IMR-90 (cell line): ENCODE measurements at regions not wholly inside any gene's neighbourhood (a gene's known extent, or its start where the extent isn't known, plus 50 kb on each side); places are given as distances from the start of the nearest gene placed in this dataset.

Source experiments
- ATAC-seq: fragments of 200-7000 bp; cut with Tn5 transposase; 2 replicates; pipeline ENCODE4 v1.9.1; 2020; ENCODE audit warnings: low read depth, mild to moderate bottlenecking, moderate library complexity
- BruUV-seq: library from RNA; stranded (reverse); fragments of 400-500 nt; replicated peaks from 2 replicates; lab custom pipeline; 2021; lab: Mats Ljungman, UMichigan
- CTCF ChIA-PET: fragments of 300-600 bp; formaldehyde crosslinking; extraction: SDS; loops from one replicate; lab custom pipeline; 2021; ENCODE audit warnings: antibody characterized with exemption; lab: Yijun Ruan, JAX
- POLR2A ChIA-PET: fragments of 300-600 bp; sonication (Branson Sonifier 250); formaldehyde crosslinking; loops from one replicate; lab custom pipeline; 2022; ENCODE audit warnings: antibody characterized with exemption; ENCODE audit not compliant: unreplicated experiment; lab: Charles Lee
- DNase-seq: peaks from one replicate; pipeline ENCODE4 v3.0.0; 2013
- H2AFZ ChIP-seq: replicated peaks from 2 replicates; pipeline ENCODE3; 2013; ENCODE audit warnings: low read length, mild to moderate bottlenecking; ENCODE audit not compliant: poor library complexity
- H2AK5ac ChIP-seq: 2 replicates; pipeline ENCODE4 v1.6.1; 2013; ENCODE audit warnings: low read depth, low read length, inconsistent platforms
- H2AK9ac ChIP-seq: replicated peaks from 2 replicates; pipeline ENCODE3; 2013; ENCODE audit warnings: mild to moderate bottlenecking, low read depth, low read length, moderate library complexity; ENCODE audit not compliant: poor library complexity
- H2BK120ac ChIP-seq: 2 replicates; pipeline ENCODE4 v1.6.1; 2013; ENCODE audit warnings: low read depth, low read length, inconsistent platforms
- H2BK15ac ChIP-seq: 3 replicates; pipeline ENCODE4 v1.6.1; 2013; ENCODE audit warnings: low read depth, low read length, inconsistent platforms
- H2BK20ac ChIP-seq: 2 replicates; pipeline ENCODE4 v1.6.1; 2013; ENCODE audit warnings: low read depth, mild to moderate bottlenecking, inconsistent platforms, low read length, moderate library complexity
- H2BK5ac ChIP-seq: 2 replicates; pipeline ENCODE4 v1.6.1; 2013; ENCODE audit warnings: mild to moderate bottlenecking, low read depth, low read length, inconsistent platforms; ENCODE audit not compliant: poor library complexity, severe bottlenecking
- H3K14ac ChIP-seq: replicated peaks from 2 replicates; pipeline ENCODE4 v1.6.1; 2013; ENCODE audit warnings: low read depth, low read length, inconsistent platforms
- H3K18ac ChIP-seq: 2 replicates; pipeline ENCODE4 v1.6.1; 2013; ENCODE audit warnings: low read depth, low read length, control low read depth
- H3K23ac ChIP-seq: 2 replicates; pipeline ENCODE4 v1.6.1; 2013; ENCODE audit warnings: low read depth, low read length, inconsistent platforms
- H3K27ac ChIP-seq: 2 replicates; pipeline ENCODE4 v1.5.1; 2013; ENCODE audit warnings: mild to moderate bottlenecking, control low read depth, low read length; ENCODE audit not compliant: insufficient read depth
- H3K27me3 ChIP-seq: 2 replicates; pipeline ENCODE4 v1.6.1; 2013; ENCODE audit warnings: low read length; ENCODE audit not compliant: control insufficient read depth, insufficient read depth
- H3K36me3 ChIP-seq: 2 replicates; pipeline ENCODE4 v1.6.1; 2013; ENCODE audit warnings: low read length, mixed read lengths; ENCODE audit not compliant: control insufficient read depth, insufficient read depth
- H3K4ac ChIP-seq: 2 replicates; pipeline ENCODE4 v1.6.1; 2013; ENCODE audit warnings: low read depth, low read length, inconsistent platforms
- H3K4me1 ChIP-seq: 2 replicates; pipeline ENCODE4 v1.6.1; 2013; ENCODE audit warnings: low read length, mixed read lengths; ENCODE audit not compliant: control insufficient read depth, insufficient read depth
- H3K4me2 ChIP-seq: 2 replicates; pipeline ENCODE4 v1.6.1; 2013; ENCODE audit warnings: low read depth, mild to moderate bottlenecking, control low read depth, low read length, moderate library complexity
- H3K4me3 ChIP-seq: 2 replicates; pipeline ENCODE4 v1.5.1; 2013; ENCODE audit warnings: low read depth, mild to moderate bottlenecking, control low read depth, low read length, moderate library complexity; ENCODE audit not compliant: insufficient read depth
- H3K56ac ChIP-seq: 2 replicates; pipeline ENCODE4 v1.6.1; 2013; ENCODE audit warnings: low read length, inconsistent platforms; ENCODE audit not compliant: insufficient read depth; ENCODE audit errors: extremely low read depth
- H3K79me1 ChIP-seq, 2 experiments: 2 replicates each; pipeline ENCODE4 v1.6.1; 2013; ENCODE audit warnings: low read length in 2 of 2, inconsistent platforms in 1 of 2, low read depth in 1 of 2
- H3K9ac ChIP-seq: 2 replicates; pipeline ENCODE4 v1.6.1; 2013; ENCODE audit warnings: low read depth, low read length, control low read depth
- H3K9me1 ChIP-seq: 2 replicates; pipeline ENCODE4 v1.6.1; 2013; ENCODE audit warnings: low read length, inconsistent platforms; ENCODE audit not compliant: insufficient read depth
- H3K9me3 ChIP-seq: 2 replicates; pipeline ENCODE4 v1.6.1; 2013; ENCODE audit warnings: low read length; ENCODE audit not compliant: control insufficient read depth, insufficient read depth
- H4K20me1 ChIP-seq: 2 replicates; pipeline ENCODE4 v1.6.1; 2013; ENCODE audit warnings: low read length, inconsistent platforms; ENCODE audit not compliant: insufficient read depth
- H4K5ac ChIP-seq: 2 replicates; pipeline ENCODE4 v1.6.1; 2013; ENCODE audit warnings: mild to moderate bottlenecking, low read depth, low read length, control low read depth
- H4K8ac ChIP-seq, 2 experiments: 2 replicates each; pipeline ENCODE4 v1.6.1; 2013; ENCODE audit warnings: low read depth in 2 of 2, low read length in 2 of 2, control low read depth in 1 of 2, inconsistent platforms in 1 of 2
- H4K91ac ChIP-seq: 2 replicates; pipeline ENCODE4 v1.6.1; 2013; ENCODE audit warnings: low read depth, low read length, inconsistent platforms; ENCODE audit not compliant: insufficient read depth
- BHLHE40 ChIP-seq: fragments of 150-350 bp; IDR thresholded peaks from 2 replicates; pipeline ENCODE4 v1.6.1; 2016; ENCODE audit warnings: mild to moderate bottlenecking, low read depth, low read length
- CEBPB ChIP-seq: IDR thresholded peaks from 2 replicates; pipeline ENCODE4 v1.6.1; 2012; ENCODE audit warnings: low read depth, low read length, improper control_type of control experiment
- CHD1 ChIP-seq: IDR thresholded peaks from 2 replicates; pipeline ENCODE4 v1.6.1; 2012; ENCODE audit warnings: low read depth, low read length, improper control_type of control experiment
- ELK1 ChIP-seq: fragments of 150-350 bp; IDR thresholded peaks from 2 replicates; pipeline ENCODE4 v1.6.1; 2016; ENCODE audit warnings: low read depth, mild to moderate bottlenecking, low read length, moderate library complexity, borderline replicate concordance
- FOS ChIP-seq: fragments of 150-350 bp; IDR thresholded peaks from 2 replicates; pipeline ENCODE4 v1.6.1; 2016; ENCODE audit warnings: low read depth, low read length
- MAFK ChIP-seq: IDR thresholded peaks from 2 replicates; pipeline ENCODE4 v1.6.1; 2012; ENCODE audit warnings: low read depth, low read length, improper control_type of control experiment
- MAZ ChIP-seq: IDR thresholded peaks from 2 replicates; pipeline ENCODE4 v1.6.1; 2012; ENCODE audit warnings: low read depth, mild to moderate bottlenecking, low read length, improper control_type of control experiment, moderate library complexity, borderline replicate concordance
- MXI1 ChIP-seq: IDR thresholded peaks from 2 replicates; pipeline ENCODE4 v1.6.1; 2012; ENCODE audit warnings: low read depth, mild to moderate bottlenecking, low read length, moderate library complexity, borderline replicate concordance
- NFE2L2 ChIP-seq: fragments of 150-350 bp; IDR thresholded peaks from 2 replicates; pipeline ENCODE4 v1.6.1; 2016; ENCODE audit warnings: low read depth, mild to moderate bottlenecking, low read length
- POLR2A ChIP-seq: IDR thresholded peaks from 2 replicates; pipeline ENCODE4 v1.6.1; 2012; ENCODE audit warnings: mild to moderate bottlenecking, low read depth, low read length
- RAD21 ChIP-seq: IDR thresholded peaks from 2 replicates; pipeline ENCODE4 v1.6.1; 2012; ENCODE audit warnings: low read length, improper control_type of control experiment
- RCOR1 ChIP-seq: IDR thresholded peaks from 2 replicates; pipeline ENCODE4 v1.6.1; 2012; ENCODE audit warnings: mild to moderate bottlenecking, low read length, improper control_type of control experiment; ENCODE audit not compliant: insufficient replicate concordance
- RFX5 ChIP-seq: IDR thresholded peaks from 2 replicates; pipeline ENCODE4 v1.8.0; 2012; ENCODE audit warnings: low read depth, mild to moderate bottlenecking, low read length, moderate library complexity
- SMC3 ChIP-seq: fragments of 150-350 bp; IDR thresholded peaks from 2 replicates; pipeline ENCODE4 v1.6.1; 2016; ENCODE audit warnings: low read depth, mild to moderate bottlenecking, antibody characterized with exemption, low read length, moderate library complexity
- WGBS, 2 experiments: methylation state at CpG; one replicate each; pipeline versions ENCODE4 v1.1.5 to v1.1.7; 2013; ENCODE audit warnings: missing lambda C conversion rate in 2 of 2; ENCODE audit not compliant: insufficient read length in 1 of 2; ENCODE audit errors: extremely low coverage in 2 of 2; 5-methylcytosine and 5-hydroxymethylcytosine counted together
- dilution Hi-C: fragments of 300-500 bp; cut with HindIII; formaldehyde crosslinking; loops from one replicate; pipeline ENCODE4 v1.14.3; 2018; ENCODE audit warnings: low sequenced_read_pairs; ENCODE audit not compliant: unreplicated experiment
- in situ Hi-C: fragments of 300-500 bp; cut with MboI; formaldehyde crosslinking; loops from 3 replicates; pipeline ENCODE4 v1.14.3; 2019; ENCODE audit warnings: low sequenced_read_pairs, inconsistent platforms, mixed read lengths
- intact Hi-C: fragments of 100-400 bp; cut with micrococcal nuclease; formaldehyde crosslinking; loops from 2 replicates; pipeline ENCODE4 v1.10.0; 2022
- TF ChIP-seq, protein P1 (sequence below): conservative IDR thresholded peaks from 2 replicates; pipeline ENCODE4 v1.5.1; 2012; ENCODE audit warnings: mild to moderate bottlenecking, low read depth, low read length, improper control_type of control experiment
- TF ChIP-seq, protein P2 (sequence below): fragments of 150-350 bp; IDR thresholded peaks from 2 replicates; pipeline ENCODE4 v1.6.1; 2017; ENCODE audit warnings: mild to moderate bottlenecking, antibody characterized with exemption, low read length, low read depth

GRCh38 chr13:48875047-48875446 lies 100.7 kb upstream of the FNDC3A start:
- H3K4me2 ChIP-seq = no peak overlapping the region
- no peak overlapping the region for H2AK5ac ChIP-seq
- H3K9me1 ChIP-seq = no peaks in the 10 kb centered on the region
- peaks cover 13% of the 10 kb centered on the region for H3K27me3 ChIP-seq
- no peaks in the 10 kb centered on the region for H4K20me1 ChIP-seq
- in situ Hi-C loops = no loop called here
- H2AFZ ChIP-seq = no peak overlapping the region
- H3K9me3 ChIP-seq = no peaks in the 10 kb centered on the region
- H3K14ac ChIP-seq = no peak overlapping the region
- CTCF ChIA-PET = no interaction called here
- intact Hi-C loops = no loop called here
- H3K4me1 ChIP-seq = peaks cover 2% of the 10 kb centered on the region
- no peak overlapping the region for H3K4me3 ChIP-seq
- no peak overlapping the region for H2BK120ac ChIP-seq
- ATAC-seq (no peak), DNase-seq (no peak)
- no peak overlapping the region for H3K9ac ChIP-seq
- no peak for TF ChIP-seq NFE2L2
- no peak for TF ChIP-seq RCOR1
- TF ChIP-seq, protein P1, sequence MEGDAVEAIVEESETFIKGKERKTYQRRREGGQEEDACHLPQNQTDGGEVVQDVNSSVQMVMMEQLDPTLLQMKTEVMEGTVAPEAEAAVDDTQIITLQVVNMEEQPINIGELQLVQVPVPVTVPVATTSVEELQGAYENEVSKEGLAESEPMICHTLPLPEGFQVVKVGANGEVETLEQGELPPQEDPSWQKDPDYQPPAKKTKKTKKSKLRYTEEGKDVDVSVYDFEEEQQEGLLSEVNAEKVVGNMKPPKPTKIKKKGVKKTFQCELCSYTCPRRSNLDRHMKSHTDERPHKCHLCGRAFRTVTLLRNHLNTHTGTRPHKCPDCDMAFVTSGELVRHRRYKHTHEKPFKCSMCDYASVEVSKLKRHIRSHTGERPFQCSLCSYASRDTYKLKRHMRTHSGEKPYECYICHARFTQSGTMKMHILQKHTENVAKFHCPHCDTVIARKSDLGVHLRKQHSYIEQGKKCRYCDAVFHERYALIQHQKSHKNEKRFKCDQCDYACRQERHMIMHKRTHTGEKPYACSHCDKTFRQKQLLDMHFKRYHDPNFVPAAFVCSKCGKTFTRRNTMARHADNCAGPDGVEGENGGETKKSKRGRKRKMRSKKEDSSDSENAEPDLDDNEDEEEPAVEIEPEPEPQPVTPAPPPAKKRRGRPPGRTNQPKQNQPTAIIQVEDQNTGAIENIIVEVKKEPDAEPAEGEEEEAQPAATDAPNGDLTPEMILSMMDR = no peak
- no peak for TF ChIP-seq RAD21
- no peak for TF ChIP-seq ELK1
- no peak for TF ChIP-seq FOS
- no peak for TF ChIP-seq RFX5
- TF ChIP-seq, protein P2, sequence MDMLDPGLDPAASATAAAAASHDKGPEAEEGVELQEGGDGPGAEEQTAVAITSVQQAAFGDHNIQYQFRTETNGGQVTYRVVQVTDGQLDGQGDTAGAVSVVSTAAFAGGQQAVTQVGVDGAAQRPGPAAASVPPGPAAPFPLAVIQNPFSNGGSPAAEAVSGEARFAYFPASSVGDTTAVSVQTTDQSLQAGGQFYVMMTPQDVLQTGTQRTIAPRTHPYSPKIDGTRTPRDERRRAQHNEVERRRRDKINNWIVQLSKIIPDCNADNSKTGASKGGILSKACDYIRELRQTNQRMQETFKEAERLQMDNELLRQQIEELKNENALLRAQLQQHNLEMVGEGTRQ = no peak
- no peak for TF ChIP-seq CHD1
- TF ChIP-seq SMC3 = no peak
- no peak for TF ChIP-seq MXI1
- no peak for TF ChIP-seq BHLHE40
- no peak for TF ChIP-seq MAFK
- TF ChIP-seq CEBPB = no peak
- TF ChIP-seq MAZ = no peak
- TF ChIP-seq POLR2A = no peak
- no peak overlapping the region for H4K8ac ChIP-seq
- H3K23ac ChIP-seq = no peak overlapping the region
- H3K18ac ChIP-seq = no peak overlapping the region
- no peak overlapping the region for H3K27ac ChIP-seq
- no TSS peak for BruUV-seq
- no peaks in the 10 kb centered on the region for H3K36me3 ChIP-seq
- no peak overlapping the region for H2BK15ac ChIP-seq
- no peak overlapping the region for H4K5ac ChIP-seq
- POLR2A ChIA-PET = no interaction called here
- H2AK9ac ChIP-seq = no peak overlapping the region
- no peaks in the 10 kb centered on the region for H3K79me1 ChIP-seq
- H3K56ac ChIP-seq = no peak overlapping the region
- dilution Hi-C loops = no loop called here
- H2BK20ac ChIP-seq = no peak overlapping the region
- H2BK5ac ChIP-seq = no peak overlapping the region
- no peak overlapping the region for H4K91ac ChIP-seq
- whole genome bisulfite sequencing, 2 experiments = no CpG with 5 or more reads among the region's 4 CpGs
- no peak overlapping the region for H3K4ac ChIP-seq
